Lower lobe of right lung (tissue), 2 donors: ENCODE measurements at regions not wholly inside any gene's neighbourhood (a gene's known extent, or its start where the extent isn't known, plus 50 kb on each side); places are given as distances from the start of the nearest gene placed in this dataset.
"Not testable (repeated sequence)": the region's sequence is repeated elsewhere in the genome, so short reads cannot be mapped to it uniquely, and the experiment has no call there.

Experiments used
- ATAC-seq, 2 donors: fragments of 200-7000 bp; cut with Tn5 transposase; one replicate each; pipeline ENCODE4 v1.9.1; 2020 to 2022; ENCODE audit warnings: mild to moderate bottlenecking in 2 of 2, moderate library complexity in 2 of 2
- DNase-seq: peaks from one replicate; pipeline ENCODE4 v3.0.0-alpha.2; 2020
- H3K27ac ChIP-seq: fragments of 200-600 bp; one replicate; pipeline ENCODE4 v1.8.0; 2022
- H3K27me3 ChIP-seq: fragments of 200-600 bp; one replicate; pipeline ENCODE4 v1.8.0; 2022; ENCODE audit warnings: low read depth
- H3K36me3 ChIP-seq: fragments of 200-600 bp; one replicate; pipeline ENCODE4 v1.8.0; 2022; ENCODE audit warnings: mild to moderate bottlenecking
- H3K4me1 ChIP-seq: fragments of 200-600 bp; one replicate; pipeline ENCODE4 v1.8.0; 2022
- H3K4me3 ChIP-seq: fragments of 200-600 bp; one replicate; pipeline ENCODE4 v1.8.0; 2022; ENCODE audit warnings: mild to moderate bottlenecking
- H3K9me3 ChIP-seq: fragments of 200-600 bp; one replicate; pipeline ENCODE4 v1.8.0; 2022
- CTCF ChIP-seq: fragments of 200-600 bp; IDR thresholded peaks from one replicate; pipeline ENCODE4 v1.8.0; 2022; ENCODE audit warnings: antibody characterized with exemption, mild to moderate bottlenecking
- intact Hi-C: fragments of 100-400 bp; cut with DNase I; formaldehyde crosslinking; loops from one replicate; pipeline ENCODE4 v1.11.0; 2022
- donor health status: DM: no; HTN: yes; CAD: no; lungs with severe emphysema.

GRCh38 chr17:6373599-6373998 lies 61.3 kb downstream of the AIPL1 start:
- intact Hi-C loops, H3K4me3 ChIP-seq, ATAC-seq, H3K36me3 ChIP-seq, H3K4me1 ChIP-seq, H3K27ac ChIP-seq, DNase-seq, H3K27me3 ChIP-seq, H3K9me3 ChIP-seq: not testable (repeated sequence)

- no peak overlapping the region for H3K4me3 ChIP-seq
- H3K27me3 ChIP-seq: peaks cover 14% of the 10 kb centered on the region
- peaks cover 5% of the 10 kb centered on the region for H3K4me1 ChIP-seq
- ATAC-seq (no peak), DNase-seq (no peak)
- H3K27ac ChIP-seq: no peak overlapping the region
- TF ChIP-seq CTCF: no peak
- H3K36me3 ChIP-seq: no peaks in the 10 kb centered on the region
- H3K9me3 ChIP-seq: no peaks in the 10 kb centered on the region
- intact Hi-C loops: no loop called here
Observed at GRCh38 chr17:6366221-6366666, 68.7 kb downstream of the AIPL1 start.

- Histone ChIP-seq H3K27me3 (peaks cover 14% of the 10 kb centered on the region), H3K4me1 (peaks cover 6% of the 10 kb centered on the region), H3K27ac (no peak overlapping the region), H3K36me3 (no peaks in the 10 kb centered on the region), H3K4me3 (no peak overlapping the region), H3K9me3 (no peaks in the 10 kb centered on the region)
- ATAC-seq (no peak), DNase-seq (no peak)
- TF ChIP-seq CTCF: no peak
- intact Hi-C loops: no loop called here
Observed at GRCh38 chr17:6365200-6365943, 69.5 kb downstream of the AIPL1 start.

GRCh38 chr17:6361733-6362132 lies 73.2 kb downstream of the AIPL1 start:
- DNase-seq (no peak), ATAC-seq (no peak)
- no peak overlapping the region for H3K4me3 ChIP-seq
- intact Hi-C loops: no loop called here
- no peaks in the 10 kb centered on the region for H3K9me3 ChIP-seq
- no peak overlapping the region for H3K27ac ChIP-seq
- no peak for TF ChIP-seq CTCF
- peaks cover 6% of the 10 kb centered on the region for H3K4me1 ChIP-seq
- H3K36me3 ChIP-seq: no peaks in the 10 kb centered on the region
- H3K27me3 ChIP-seq: peaks cover 14% of the 10 kb centered on the region

- DNase-seq (no peak), ATAC-seq (no peak)
- Histone ChIP-seq H3K27me3 (peaks cover 9% of the 10 kb centered on the region), H3K27ac (no peak overlapping the region), H3K36me3 (no peaks in the 10 kb centered on the region), H3K9me3 (no peaks in the 10 kb centered on the region), H3K4me1 (peaks cover 6% of the 10 kb centered on the region), H3K4me3 (no peak overlapping the region)
- intact Hi-C loops: no loop called here
- no peak for TF ChIP-seq CTCF
Observed at GRCh38 chr17:6358131-6358530, 76.8 kb downstream of the AIPL1 start.

GRCh38 chr17:6356562-6356961 lies 78.4 kb downstream of the AIPL1 start:
- peaks cover 4% of the 10 kb centered on the region for H3K4me1 ChIP-seq
- no peaks in the 10 kb centered on the region for H3K36me3 ChIP-seq
- peaks cover 10% of the 10 kb centered on the region for H3K27me3 ChIP-seq
- no peaks in the 10 kb centered on the region for H3K9me3 ChIP-seq
- no peak for TF ChIP-seq CTCF
- no peak overlapping the region for H3K27ac ChIP-seq
- intact Hi-C loops: no loop called here
- no peak for ATAC-seq
- DNase-seq: no peak
- H3K4me3 ChIP-seq: no peak overlapping the region
